Heart right ventricle (tissue), 16 donors: ENCODE measurements at regions not wholly inside any gene's neighbourhood (a gene's known extent, or its start where the extent isn't known, plus 50 kb on each side); places are given as distances from the start of the nearest gene placed in this dataset.

Experiments
- ATAC-seq, 8 donors: fragments of 200-7000 bp; cut with Tn5 transposase; one replicate each; pipeline ENCODE4 v1.9.1; 2020; ENCODE audit warnings: mild to moderate bottlenecking in 8 of 8, moderate library complexity in 8 of 8, moderate number of reproducible peaks in 1 of 8
- DNase-seq, 2 donors: peaks; one replicate each; pipeline ENCODE4 v3.0.0-alpha.2; 2020
- H3K27ac ChIP-seq, 10 donors: fragments of 200-600 bp; sonication (generic) in 2 of 10; one replicate each; pipeline versions ENCODE4 v1.5.0 to v1.8.0; 2020 to 2022; ENCODE audit warnings: mild to moderate bottlenecking in 3 of 10
- H3K27me3 ChIP-seq, 7 donors: fragments of 200-600 bp; one replicate each; pipeline ENCODE4 v1.8.0; 2021 to 2022; ENCODE audit warnings: mild to moderate bottlenecking in 2 of 7
- H3K36me3 ChIP-seq, 9 donors: fragments of 200-600 bp; sonication (generic) in 1 of 9; one replicate each; pipeline versions ENCODE4 v1.5.0 to v1.8.0; 2020 to 2022; ENCODE audit warnings: mild to moderate bottlenecking in 2 of 9
- H3K4me1 ChIP-seq, 9 donors: fragments of 200-600 bp; sonication (generic) in 1 of 9; one replicate each; pipeline versions ENCODE4 v1.5.0 to v1.8.0; 2020 to 2022; ENCODE audit warnings: mild to moderate bottlenecking in 4 of 9
- H3K4me3 ChIP-seq, 10 donors: fragments of 200-600 bp; sonication (generic) in 2 of 10; one replicate each; pipeline versions ENCODE4 v1.5.0 to v1.8.0; 2020 to 2022; ENCODE audit warnings: mild to moderate bottlenecking in 7 of 10, moderate library complexity in 2 of 10
- H3K9me3 ChIP-seq, 11 donors: fragments of 200-600 bp in 10 of 11; sonication (generic) in 2 of 11; one replicate each; pipeline versions ENCODE4 v1.5.0 to v1.8.0; 2013 to 2022; ENCODE audit warnings: mild to moderate bottlenecking in 2 of 11, control low read depth in 1 of 11, moderate library complexity in 1 of 11
- WGBS, 2 donors: extraction: QIAGEN DNeasy Blood & Tissue Kit; methylation state at CpG; one replicate each; pipeline ENCODE4 v1.1.7; 2013; ENCODE audit warnings: inconsistent platforms in 1 of 2; 5-methylcytosine and 5-hydroxymethylcytosine counted together
- intact Hi-C, 10 donors: fragments of 100-400 bp; cut with DNase I; formaldehyde crosslinking; loops; one replicate each; pipeline versions ENCODE4 v1.11.1 to v1.14.2; 2022
- TF ChIP-seq, protein P1 (sequence below), 9 donors: fragments of 200-600 bp; sonication (generic) in 2 of 9; IDR thresholded peaks; one replicate each; pipeline versions ENCODE4 v1.5.0 to v1.8.0; 2021 to 2022; ENCODE audit warnings: antibody characterized with exemption in 9 of 9, mild to moderate bottlenecking in 5 of 9, moderate library complexity in 1 of 9
- donor health status: Arrhythmogenic right ventricular cardiomyopathy.
- donor health status: ischemic (EF 13 %, LVEDD 7.1; RV severe dilation, severe dysfunction).
- donor health status: healthy with polysubstance abuse.
- donor health status: DM: no; HTN: yes; CAD: no.
- donor health status: DM: no; HTN: no; CAD: no.
- donor health status: ischemic (EF 25% LVEDD 6.9; RV normal size, moderate dysfunction).
- donor health status: ischemic (EF 25% LVEDD 5.7; RV mildly dilated, moderate dysfunction).
- donor health status: healthy.
- donor health status: DM: yes; HTN: yes; CAD: no.
- donor health status: Ischemic cardiomyopathy.
- donor health status: ischemic (EF 35%, LVEDD 5.7; RV mildly dilated, moderate dysfunction).
- donor health status: nonischemic (EF 11% LVEDD 7.7; RV severe dilation, severe dysfunction).
- donor health status: DM: yes; HTN: yes; CAD: no.
- donor health status: PGD.
- donor health status: ischemic (EF 29% LVEDD 5.4; RV normal size, mild dysfunction).
- donor health status: nonischemic (EF 23%, LVEDD 6.1; RV moderate dilation, normal function).

DNA sequence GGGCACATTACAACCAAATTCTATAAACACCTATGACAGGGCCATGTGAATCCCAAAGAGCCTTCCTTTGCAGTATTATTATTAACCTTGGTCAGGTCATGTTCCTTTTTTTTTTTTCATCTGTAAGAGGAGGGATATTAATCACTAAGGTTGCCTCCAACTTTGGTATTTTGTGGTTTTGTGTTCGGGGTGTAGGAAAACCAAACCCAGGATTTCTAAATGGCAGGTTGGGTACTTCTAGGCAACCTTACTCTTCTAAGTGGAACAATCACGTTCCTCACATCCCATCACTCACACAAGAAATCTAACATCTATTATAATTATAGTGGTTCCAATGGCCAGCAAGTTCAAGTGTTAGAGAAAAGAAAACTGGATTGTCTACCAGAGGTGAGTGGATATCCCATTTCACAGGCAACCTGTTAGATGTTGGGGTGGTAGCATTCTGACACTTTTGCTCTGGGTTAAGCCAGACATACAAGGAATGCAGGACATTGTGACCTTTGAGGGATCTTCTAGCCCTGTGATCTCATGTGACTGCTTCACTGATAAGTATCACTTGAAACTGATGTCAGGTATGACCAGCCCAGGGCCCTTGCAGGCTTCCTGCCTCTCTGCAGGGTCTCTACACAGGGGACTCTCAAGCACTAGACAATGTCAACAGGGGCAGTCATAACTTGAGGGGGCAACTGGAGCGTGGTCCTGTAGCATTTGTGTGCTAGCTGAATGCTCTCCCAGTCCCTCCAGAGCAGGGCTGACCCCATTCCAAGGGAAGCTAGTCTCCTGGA is 126.2 kb upstream of the VLDLR start:
- 94% methylated on average over 3 of the region's 3 CpGs for WGBS, 2 donors
- Histone ChIP-seq H3K9me3 (no peaks in the 10 kb centered on the region), H3K27me3 (no peaks in the 10 kb centered on the region), H3K4me1 (peaks cover 0 to 57% (median 24%) of the 10 kb centered on the region in 9 donors), H3K36me3 (no peaks in the 10 kb centered on the region), H3K4me3 (no peak overlapping the region), H3K27ac (peak overlapping the region in 8 of 10 donors; percentile 26 to 84 (median 62))
- TF ChIP-seq, protein P1, sequence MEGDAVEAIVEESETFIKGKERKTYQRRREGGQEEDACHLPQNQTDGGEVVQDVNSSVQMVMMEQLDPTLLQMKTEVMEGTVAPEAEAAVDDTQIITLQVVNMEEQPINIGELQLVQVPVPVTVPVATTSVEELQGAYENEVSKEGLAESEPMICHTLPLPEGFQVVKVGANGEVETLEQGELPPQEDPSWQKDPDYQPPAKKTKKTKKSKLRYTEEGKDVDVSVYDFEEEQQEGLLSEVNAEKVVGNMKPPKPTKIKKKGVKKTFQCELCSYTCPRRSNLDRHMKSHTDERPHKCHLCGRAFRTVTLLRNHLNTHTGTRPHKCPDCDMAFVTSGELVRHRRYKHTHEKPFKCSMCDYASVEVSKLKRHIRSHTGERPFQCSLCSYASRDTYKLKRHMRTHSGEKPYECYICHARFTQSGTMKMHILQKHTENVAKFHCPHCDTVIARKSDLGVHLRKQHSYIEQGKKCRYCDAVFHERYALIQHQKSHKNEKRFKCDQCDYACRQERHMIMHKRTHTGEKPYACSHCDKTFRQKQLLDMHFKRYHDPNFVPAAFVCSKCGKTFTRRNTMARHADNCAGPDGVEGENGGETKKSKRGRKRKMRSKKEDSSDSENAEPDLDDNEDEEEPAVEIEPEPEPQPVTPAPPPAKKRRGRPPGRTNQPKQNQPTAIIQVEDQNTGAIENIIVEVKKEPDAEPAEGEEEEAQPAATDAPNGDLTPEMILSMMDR (IDR thresholded peaks at IDR 0.05), result no peak
- peak in 1 of 8 donors; percentile 12 for ATAC-seq
- DNase-seq, result no peak
- intact Hi-C loops, result loop anchor here in 7 of 10 donors (5.0 to 10.0 kb wide), 7 partner anchors 59 to 229 kb away; partner anchors contain the start of gene VLDLR (in 2 of the 7)

DNA sequence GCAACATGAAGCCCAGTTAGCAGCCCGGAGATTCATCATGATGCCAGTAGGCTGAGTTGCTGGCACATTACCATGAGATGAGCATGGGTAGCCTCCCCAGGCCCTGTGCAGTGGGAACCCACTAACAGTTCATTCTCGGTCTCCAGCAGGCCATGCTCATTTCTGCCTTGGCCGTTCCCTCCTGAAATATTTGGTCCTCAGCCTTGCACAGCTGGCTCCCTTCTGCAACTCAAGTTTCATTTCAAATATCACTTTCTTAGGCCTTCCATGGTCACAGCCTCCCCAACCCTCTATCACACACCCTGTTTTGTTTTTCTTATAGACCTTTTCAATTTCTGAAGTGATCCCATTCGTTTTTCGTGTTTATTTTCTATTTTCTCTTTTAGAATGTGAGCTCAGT is 125.4 kb upstream of the VLDLR start:
- H3K4me1 ChIP-seq, result peaks cover 0 to 55% (median 23%) of the 10 kb centered on the region in 9 donors
- WGBS, 2 donors, result 82 to 90% methylated on average over 5 of the region's 5 CpGs
- TF ChIP-seq, protein P1 (IDR thresholded peaks at IDR 0.05), result no peak

GRCh38 chr9:2496934-2497333 is 124.7 kb upstream of the VLDLR start:
- Histone ChIP-seq H3K9me3 (no peaks in the 10 kb centered on the region), H3K4me3 (no peak overlapping the region), H3K27me3 (no peaks in the 10 kb centered on the region), H3K4me1 (peaks cover 0 to 57% (median 23%) of the 10 kb centered on the region in 9 donors), H3K27ac (peak overlapping the region in 9 of 10 donors; percentile 45 to 84 (median 61)), H3K36me3 (no peaks in the 10 kb centered on the region)
- DNase-seq (peak in 1 of 2 donors; percentile 29), ATAC-seq (peak; percentile 64 to 89 (median 80))
- TF ChIP-seq, protein P1 (IDR thresholded peaks at IDR 0.05), result no peak
- intact Hi-C loops, result loop anchor here in 7 of 10 donors (5.0 to 10.0 kb wide), 7 partner anchors 58 to 228 kb away; partner anchors contain the start of gene VLDLR (in 2 of the 7)

More for the DNA sequence above, 125.4 kb upstream of the VLDLR start:
- Histone ChIP-seq H3K27ac (peak overlapping the region; percentile 26 to 84 (median 58)), H3K36me3 (no peaks in the 10 kb centered on the region), H3K4me3 (no peak overlapping the region), H3K9me3 (no peaks in the 10 kb centered on the region), H3K27me3 (no peaks in the 10 kb centered on the region)
- intact Hi-C loops, result loop anchor here in 7 of 10 donors (5.0 to 10.0 kb wide), 7 partner anchors 59 to 229 kb away; partner anchors contain the start of gene VLDLR (in 2 of the 7)
- DNase-seq (no peak), ATAC-seq (peak in 6 of 8 donors; percentile 4 to 59 (median 30))

GRCh38 chr9:2497666-2498400 is 123.8 kb upstream of the VLDLR start:
- Histone ChIP-seq H3K27me3 (no peaks in the 10 kb centered on the region), H3K27ac (peak overlapping the region in 9 of 10 donors; percentile 47 to 84 (median 61)), H3K36me3 (no peaks in the 10 kb centered on the region), H3K4me1 (peaks cover 0 to 55% (median 23%) of the 10 kb centered on the region in 9 donors), H3K4me3 (no peak overlapping the region), H3K9me3 (no peaks in the 10 kb centered on the region)
- TF ChIP-seq, protein P1 (IDR thresholded peaks at IDR 0.05), result no peak
- peak in 3 of 8 donors; percentile 20 to 43 (median 22) for ATAC-seq
- WGBS, 2 donors, result 61 to 63% methylated on average over 5 of the region's 5 CpGs
- intact Hi-C loops, result loop anchor here in 7 of 10 donors (5.0 to 10.0 kb wide), 7 partner anchors 57 to 227 kb away; partner anchors contain the start of gene VLDLR (in 2 of the 7)
- DNase-seq, result no peak
